ENCODE measurements at regions not wholly inside any gene's neighbourhood (a gene's known extent, or its start where the extent isn't known, plus 50 kb on each side); places are given as distances from the start of the nearest gene placed in this dataset.

DNA sequence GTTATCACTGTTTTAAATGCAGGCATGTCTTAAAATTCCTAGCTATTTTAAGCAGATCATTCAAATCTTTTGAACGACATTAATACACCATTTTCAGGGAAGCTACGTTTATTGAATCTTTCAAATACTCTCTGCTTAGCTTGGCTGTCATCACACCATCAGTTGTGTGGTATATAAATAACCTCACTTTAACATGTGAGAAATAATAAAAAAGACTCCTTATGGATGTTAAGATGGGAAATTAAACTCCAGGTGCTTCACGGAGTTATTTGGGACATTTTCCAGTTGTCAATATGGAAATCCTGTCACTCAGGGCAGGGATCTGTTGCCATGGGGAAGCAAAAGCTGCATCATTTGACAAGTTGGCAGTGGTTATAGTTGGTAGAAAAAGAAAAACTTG lies 649.2 kb upstream of the CDH2 start:
- H3K27ac ChIP-seq (ENCODE audit: low read length), result no peak overlapping the region
- no peaks in the 10 kb centered on the region for H3K9me3 ChIP-seq (ENCODE audit: control insufficient read depth, insufficient read depth, low read depth, low read length)
- BruUV-seq (replicated peaks), result no TSS peak
- TF ChIP-seq TCF7L2 (IDR thresholded peaks at IDR 0.05; ENCODE audit: low read depth, low read length) (no peak), REST (IDR thresholded peaks at IDR 0.05; ENCODE audit: insufficient read depth in 1 of 2, low read depth in 2 of 2, low read length in 1 of 2) (no peak), POLR2AphosphoS5 (IDR thresholded peaks at IDR 0.05; ENCODE audit: low read depth, low read length) (no peak), SIN3A (IDR thresholded peaks at IDR 0.05; ENCODE audit: borderline replicate concordance, insufficient read depth, low read depth, low read length) (no peak)
- TF ChIP-seq, protein P1, sequence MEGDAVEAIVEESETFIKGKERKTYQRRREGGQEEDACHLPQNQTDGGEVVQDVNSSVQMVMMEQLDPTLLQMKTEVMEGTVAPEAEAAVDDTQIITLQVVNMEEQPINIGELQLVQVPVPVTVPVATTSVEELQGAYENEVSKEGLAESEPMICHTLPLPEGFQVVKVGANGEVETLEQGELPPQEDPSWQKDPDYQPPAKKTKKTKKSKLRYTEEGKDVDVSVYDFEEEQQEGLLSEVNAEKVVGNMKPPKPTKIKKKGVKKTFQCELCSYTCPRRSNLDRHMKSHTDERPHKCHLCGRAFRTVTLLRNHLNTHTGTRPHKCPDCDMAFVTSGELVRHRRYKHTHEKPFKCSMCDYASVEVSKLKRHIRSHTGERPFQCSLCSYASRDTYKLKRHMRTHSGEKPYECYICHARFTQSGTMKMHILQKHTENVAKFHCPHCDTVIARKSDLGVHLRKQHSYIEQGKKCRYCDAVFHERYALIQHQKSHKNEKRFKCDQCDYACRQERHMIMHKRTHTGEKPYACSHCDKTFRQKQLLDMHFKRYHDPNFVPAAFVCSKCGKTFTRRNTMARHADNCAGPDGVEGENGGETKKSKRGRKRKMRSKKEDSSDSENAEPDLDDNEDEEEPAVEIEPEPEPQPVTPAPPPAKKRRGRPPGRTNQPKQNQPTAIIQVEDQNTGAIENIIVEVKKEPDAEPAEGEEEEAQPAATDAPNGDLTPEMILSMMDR (IDR thresholded peaks at IDR 0.05), result no peak
- H3K4me3 ChIP-seq (ENCODE audit: low read depth in 2 of 2, low read length in 2 of 2), result no peak overlapping the region
- intact Hi-C loops (cut with micrococcal nuclease; ENCODE audit: unreplicated experiment) (no loop called here), in situ Hi-C loops (cut with HindIII; ENCODE audit: low pct_unique_long_range_greater_than_20kb, low sequenced_read_pairs) (no loop called here)
- H3K27me3 ChIP-seq (ENCODE audit: control insufficient read depth, insufficient read depth, low read length), result no peaks in the 10 kb centered on the region
- ATAC-seq (no peak), DNase-seq (ENCODE audit: low read depth, low spot score) (no peak)
- ChIA-PET CTCF (no interaction called here), POLR2A (no interaction called here)
- no peaks in the 10 kb centered on the region for H3K36me3 ChIP-seq (ENCODE audit: control insufficient read depth, insufficient read depth, low read length)
- H3K4me1 ChIP-seq (ENCODE audit: control insufficient read depth, insufficient read depth, low read length), result no peaks in the 10 kb centered on the region

GRCh38 chr18:28824183-28824574 lies 647.2 kb upstream of the CDH2 start:
- H3K27me3 ChIP-seq (ENCODE audit: control insufficient read depth, insufficient read depth, low read length), result no peaks in the 10 kb centered on the region
- no peak for DNase-seq (ENCODE audit: low read depth, low spot score)
- BruUV-seq (replicated peaks), result no TSS peak
- no peaks in the 10 kb centered on the region for H3K9me3 ChIP-seq (ENCODE audit: control insufficient read depth, insufficient read depth, low read depth, low read length)
- no peak for ATAC-seq
- TF ChIP-seq, protein P1 (IDR thresholded peaks at IDR 0.05), result no peak
- TF ChIP-seq TCF7L2 (IDR thresholded peaks at IDR 0.05; ENCODE audit: low read depth, low read length) (no peak), SIN3A (IDR thresholded peaks at IDR 0.05; ENCODE audit: borderline replicate concordance, insufficient read depth, low read depth, low read length) (no peak), REST (IDR thresholded peaks at IDR 0.05; ENCODE audit: insufficient read depth in 1 of 2, low read depth in 2 of 2, low read length in 1 of 2) (no peak), POLR2AphosphoS5 (IDR thresholded peaks at IDR 0.05; ENCODE audit: low read depth, low read length) (no peak)
- no peak overlapping the region for H3K27ac ChIP-seq (ENCODE audit: low read length)
- H3K4me3 ChIP-seq (ENCODE audit: low read depth in 2 of 2, low read length in 2 of 2), result no peak overlapping the region
- intact Hi-C loops (cut with micrococcal nuclease; ENCODE audit: unreplicated experiment), result no loop called here
- ChIA-PET POLR2A (no interaction called here), CTCF (no interaction called here)
- no peaks in the 10 kb centered on the region for H3K36me3 ChIP-seq (ENCODE audit: control insufficient read depth, insufficient read depth, low read length)
- no peaks in the 10 kb centered on the region for H3K4me1 ChIP-seq (ENCODE audit: control insufficient read depth, insufficient read depth, low read length)
- in situ Hi-C loops (cut with HindIII; ENCODE audit: low pct_unique_long_range_greater_than_20kb, low sequenced_read_pairs), result no loop called here

All from Panc1 (cell line).